ENCODE measurements at regions not wholly inside any gene's neighbourhood (a gene's known extent, or its start where the extent isn't known, plus 50 kb on each side); places are given as distances from the start of the nearest gene placed in this dataset.

- no peak for DNase-seq (ENCODE audit: low spot score in 2 of 2)
- in situ Hi-C loops (cut with MboI; ENCODE audit: low sequenced_read_pairs) = no loop called here
- Histone ChIP-seq H3K4me1 (peaks cover 15% of the 10 kb centered on the region), H3K9me3 (no peaks in the 10 kb centered on the region), H3K36me3 (replicated peaks) (no peaks in the 10 kb centered on the region), H3K4me3 (no peak overlapping the region), H3K27me3 (ENCODE audit: low read depth) (no peaks in the 10 kb centered on the region)
These were observed 87.5 kb downstream of the RBM43 start for GRCh38 chr2:151174127-151174526.

- Histone ChIP-seq H3K9me3 (no peaks in the 10 kb centered on the region), H3K27me3 (ENCODE audit: low read depth) (no peaks in the 10 kb centered on the region), H3K4me1 (no peaks in the 10 kb centered on the region), H3K4me3 (no peak overlapping the region), H3K36me3 (replicated peaks) (no peaks in the 10 kb centered on the region)
- in situ Hi-C loops (cut with MboI; ENCODE audit: low sequenced_read_pairs) = no loop called here
- DNase-seq (ENCODE audit: low spot score in 2 of 2) = no peak
These were observed 90.5 kb downstream of the RBM43 start for GRCh38 chr2:151171186-151171585.

- DNase-seq (ENCODE audit: low spot score in 2 of 2) = no peak
- H3K4me1 ChIP-seq = no peaks in the 10 kb centered on the region
- H3K9me3 ChIP-seq = no peaks in the 10 kb centered on the region
- H3K27me3 ChIP-seq (ENCODE audit: low read depth) = no peaks in the 10 kb centered on the region
- no peaks in the 10 kb centered on the region for H3K36me3 ChIP-seq (replicated peaks)
- no peak overlapping the region for H3K4me3 ChIP-seq
- in situ Hi-C loops (cut with MboI; ENCODE audit: low sequenced_read_pairs) = no loop called here
These were observed 95.3 kb downstream of the RBM43 start for GRCh38 chr2:151166410-151166809.

GRCh38 chr2:151165105-151165684 lies 96.5 kb downstream of the RBM43 start:
- H3K27me3 ChIP-seq (ENCODE audit: low read depth) = no peaks in the 10 kb centered on the region
- no peaks in the 10 kb centered on the region for H3K4me1 ChIP-seq
- H3K9me3 ChIP-seq = no peaks in the 10 kb centered on the region
- no peak overlapping the region for H3K4me3 ChIP-seq
- no peaks in the 10 kb centered on the region for H3K36me3 ChIP-seq (replicated peaks)
- DNase-seq (ENCODE audit: low spot score in 2 of 2) = peak; percentile 30 to 33
- in situ Hi-C loops (cut with MboI; ENCODE audit: low sequenced_read_pairs) = no loop called here

GRCh38 chr2:151161821-151162551 lies 99.7 kb downstream of the RBM43 start:
- H3K36me3 ChIP-seq (replicated peaks) = no peaks in the 10 kb centered on the region
- no peaks in the 10 kb centered on the region for H3K9me3 ChIP-seq
- no peak for DNase-seq (ENCODE audit: low spot score in 2 of 2)
- in situ Hi-C loops (cut with MboI; ENCODE audit: low sequenced_read_pairs) = no loop called here
- H3K4me1 ChIP-seq = no peaks in the 10 kb centered on the region
- no peak overlapping the region for H3K4me3 ChIP-seq
- no peaks in the 10 kb centered on the region for H3K27me3 ChIP-seq (ENCODE audit: low read depth)

- Histone ChIP-seq H3K4me1 (no peaks in the 10 kb centered on the region), H3K36me3 (replicated peaks) (no peaks in the 10 kb centered on the region), H3K9me3 (no peaks in the 10 kb centered on the region), H3K27me3 (ENCODE audit: low read depth) (no peaks in the 10 kb centered on the region; the same call in 1 of the 2 replicates), H3K4me3 (no peak overlapping the region)
- in situ Hi-C loops (cut with MboI; ENCODE audit: low sequenced_read_pairs) = no loop called here
- DNase-seq (ENCODE audit: low spot score in 2 of 2) = no peak
These were observed 102.5 kb downstream of the RBM43 start for GRCh38 chr2:151159109-151159662.

GRCh38 chr2:151157000-151157735 lies 104.5 kb downstream of the RBM43 start:
- H3K9me3 ChIP-seq = no peaks in the 10 kb centered on the region
- DNase-seq (ENCODE audit: low spot score in 2 of 2) = no peak
- H3K4me1 ChIP-seq = no peaks in the 10 kb centered on the region
- in situ Hi-C loops (cut with MboI; ENCODE audit: low sequenced_read_pairs) = no loop called here
- no peaks in the 10 kb centered on the region; the same call in 1 of the 2 replicates for H3K27me3 ChIP-seq (ENCODE audit: low read depth)
- no peaks in the 10 kb centered on the region for H3K36me3 ChIP-seq (replicated peaks)
- H3K4me3 ChIP-seq = no peak overlapping the region

GRCh38 chr2:151156431-151156830 lies 105.2 kb downstream of the RBM43 start:
- in situ Hi-C loops (cut with MboI; ENCODE audit: low sequenced_read_pairs) = no loop called here
- Histone ChIP-seq H3K27me3 (ENCODE audit: low read depth) (no peaks in the 10 kb centered on the region; the same call in 1 of the 2 replicates), H3K9me3 (no peaks in the 10 kb centered on the region), H3K36me3 (replicated peaks) (no peaks in the 10 kb centered on the region), H3K4me1 (no peaks in the 10 kb centered on the region), H3K4me3 (no peak overlapping the region)
- no peak for DNase-seq (ENCODE audit: low spot score in 2 of 2)

- H3K27me3 ChIP-seq (ENCODE audit: low read depth) = no peaks in the 10 kb centered on the region; the same call in 1 of the 2 replicates
- in situ Hi-C loops (cut with MboI; ENCODE audit: low sequenced_read_pairs) = no loop called here
- H3K36me3 ChIP-seq (replicated peaks) = no peaks in the 10 kb centered on the region
- no peak for DNase-seq (ENCODE audit: low spot score in 2 of 2)
- no peak overlapping the region for H3K4me3 ChIP-seq
- H3K4me1 ChIP-seq = no peaks in the 10 kb centered on the region
- no peaks in the 10 kb centered on the region for H3K9me3 ChIP-seq
These were observed 108.1 kb downstream of the RBM43 start for GRCh38 chr2:151153601-151154000.

- DNase-seq (ENCODE audit: low spot score in 2 of 2) = no peak
- Histone ChIP-seq H3K4me1 (no peaks in the 10 kb centered on the region), H3K27me3 (ENCODE audit: low read depth) (no peaks in the 10 kb centered on the region; the same call in 1 of the 2 replicates), H3K9me3 (no peaks in the 10 kb centered on the region), H3K36me3 (replicated peaks) (no peaks in the 10 kb centered on the region), H3K4me3 (no peak overlapping the region)
- in situ Hi-C loops (cut with MboI; ENCODE audit: low sequenced_read_pairs) = no loop called here
These were observed 111.0 kb downstream of the RBM43 start for GRCh38 chr2:151150331-151151320.

GRCh38 chr2:151138507-151138906 lies 123.2 kb downstream of the RBM43 start:
- Histone ChIP-seq H3K4me3 (no peak overlapping the region), H3K27me3 (ENCODE audit: low read depth) (no peaks in the 10 kb centered on the region), H3K9me3 (no peaks in the 10 kb centered on the region), H3K4me1 (no peaks in the 10 kb centered on the region), H3K36me3 (replicated peaks) (no peaks in the 10 kb centered on the region)
- in situ Hi-C loops (cut with MboI; ENCODE audit: low sequenced_read_pairs) = no loop called here
- no peak for DNase-seq (ENCODE audit: low spot score in 2 of 2)

- in situ Hi-C loops (cut with MboI; ENCODE audit: low sequenced_read_pairs) = no loop called here
- H3K9me3 ChIP-seq = no peaks in the 10 kb centered on the region
These were observed 124.1 kb downstream of the RBM43 start for GRCh38 chr2:151137526-151137925.

GRCh38 chr2:151120011-151120410 lies 141.7 kb downstream of the RBM43 start:
- in situ Hi-C loops (cut with MboI; ENCODE audit: low sequenced_read_pairs) = no loop called here
- Histone ChIP-seq H3K27me3 (ENCODE audit: low read depth) (no peaks in the 10 kb centered on the region), H3K4me3 (no peak overlapping the region), H3K36me3 (replicated peaks) (no peaks in the 10 kb centered on the region), H3K4me1 (no peaks in the 10 kb centered on the region), H3K9me3 (peaks cover 5% of the 10 kb centered on the region; the same call in 1 of the 2 replicates)
- DNase-seq (ENCODE audit: low spot score in 2 of 2) = no peak

More at GRCh38 chr2:151137526-151137925, 124.1 kb downstream of the RBM43 start:
- Histone ChIP-seq H3K4me3 (no peak overlapping the region), H3K4me1 (no peaks in the 10 kb centered on the region), H3K27me3 (ENCODE audit: low read depth) (no peaks in the 10 kb centered on the region), H3K36me3 (replicated peaks) (no peaks in the 10 kb centered on the region)
- DNase-seq (ENCODE audit: low spot score in 2 of 2) = no peak
